ENCODE measurements at regions not wholly inside any gene's neighbourhood (a gene's known extent, or its start where the extent isn't known, plus 50 kb on each side); places are given as distances from the start of the nearest gene placed in this dataset.

GRCh38 chrX:155778844-155779553 lies 102.1 kb upstream of the VAMP7 start:
- no peaks in the 10 kb centered on the region for H3F3A ChIP-seq (ENCODE audit: insufficient read depth, low read length)
- H3K27me3 ChIP-seq (ENCODE audit: insufficient read depth, low read length): no peaks in the 10 kb centered on the region
- H3K9me3 ChIP-seq (ENCODE audit: low read length): no peaks in the 10 kb centered on the region
- H3K4me3 ChIP-seq (ENCODE audit: low read depth, low read length, poor library complexity, severe bottlenecking): no peak overlapping the region
- no peaks in the 10 kb centered on the region for H3K36me3 ChIP-seq (ENCODE audit: insufficient read depth, low read length)
- H3K9ac ChIP-seq (ENCODE audit: low read length): no peak overlapping the region
- H3K79me2 ChIP-seq (ENCODE audit: insufficient read depth, low read length): no peaks in the 10 kb centered on the region
- H3K9me2 ChIP-seq (ENCODE audit: low read depth, low read length): no peaks in the 10 kb centered on the region
- no peaks in the 10 kb centered on the region for H4K20me1 ChIP-seq (ENCODE audit: insufficient read depth, low read length)
- TF ChIP-seq CTCF (IDR thresholded peaks at IDR 0.05; ENCODE audit: low read length) (no peak), EZH2 (IDR thresholded peaks at IDR 0.05; ENCODE audit: borderline replicate concordance, low read length) (no peak)
- no peak overlapping the region for H3K4me2 ChIP-seq (ENCODE audit: low read length)
- H3K27ac ChIP-seq (ENCODE audit: low read depth, low read length, poor library complexity, severe bottlenecking): no peak overlapping the region
- no peak overlapping the region for H2AFZ ChIP-seq (ENCODE audit: low read length)
- no peaks in the 10 kb centered on the region for H3K4me1 ChIP-seq (ENCODE audit: insufficient read depth, low read length, severe bottlenecking)

DNA sequence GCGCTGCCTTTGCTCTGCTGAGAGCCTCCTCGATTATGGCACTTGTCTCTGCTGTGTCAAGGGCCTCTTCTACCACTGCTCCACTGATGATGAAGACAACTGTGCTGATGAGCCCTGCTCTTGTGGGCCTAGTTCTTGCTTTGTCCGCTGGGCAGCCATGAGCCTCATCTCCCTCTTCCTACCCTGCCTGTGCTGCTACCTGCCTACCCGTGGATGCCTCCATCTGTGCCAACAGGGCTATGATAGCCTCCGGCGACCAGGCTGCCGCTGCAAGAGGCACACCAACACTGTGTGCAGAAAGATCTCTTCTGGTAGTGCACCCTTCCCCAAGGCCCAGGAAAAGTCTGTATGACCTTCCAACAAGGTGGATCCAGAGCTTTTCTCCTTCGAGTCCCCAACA lies 106.8 kb upstream of the VAMP7 start:
- H4K20me1 ChIP-seq (ENCODE audit: insufficient read depth, low read length): no peaks in the 10 kb centered on the region
- H3K27me3 ChIP-seq (ENCODE audit: insufficient read depth, low read length): no peaks in the 10 kb centered on the region
- H3K79me2 ChIP-seq (ENCODE audit: insufficient read depth, low read length): no peaks in the 10 kb centered on the region
- TF ChIP-seq CTCF (IDR thresholded peaks at IDR 0.05; ENCODE audit: low read length): no peak
- no peak for TF ChIP-seq EZH2 (IDR thresholded peaks at IDR 0.05; ENCODE audit: borderline replicate concordance, low read length)
- no peak overlapping the region for H3K4me2 ChIP-seq (ENCODE audit: low read length)
- H3K4me1 ChIP-seq (ENCODE audit: insufficient read depth, low read length, severe bottlenecking): no peaks in the 10 kb centered on the region
- H3F3A ChIP-seq (ENCODE audit: insufficient read depth, low read length): no peaks in the 10 kb centered on the region
- no peak overlapping the region for H3K27ac ChIP-seq (ENCODE audit: low read depth, low read length, poor library complexity, severe bottlenecking)
- no peaks in the 10 kb centered on the region for H3K36me3 ChIP-seq (ENCODE audit: insufficient read depth, low read length)
- no peak overlapping the region for H3K4me3 ChIP-seq (ENCODE audit: low read depth, low read length, poor library complexity, severe bottlenecking)
- no peak overlapping the region for H2AFZ ChIP-seq (ENCODE audit: low read length)
- H3K9me3 ChIP-seq (ENCODE audit: low read length): no peaks in the 10 kb centered on the region
- H3K9me2 ChIP-seq (ENCODE audit: low read depth, low read length): no peaks in the 10 kb centered on the region
- H3K9ac ChIP-seq (ENCODE audit: low read length): no peak overlapping the region

DNA sequence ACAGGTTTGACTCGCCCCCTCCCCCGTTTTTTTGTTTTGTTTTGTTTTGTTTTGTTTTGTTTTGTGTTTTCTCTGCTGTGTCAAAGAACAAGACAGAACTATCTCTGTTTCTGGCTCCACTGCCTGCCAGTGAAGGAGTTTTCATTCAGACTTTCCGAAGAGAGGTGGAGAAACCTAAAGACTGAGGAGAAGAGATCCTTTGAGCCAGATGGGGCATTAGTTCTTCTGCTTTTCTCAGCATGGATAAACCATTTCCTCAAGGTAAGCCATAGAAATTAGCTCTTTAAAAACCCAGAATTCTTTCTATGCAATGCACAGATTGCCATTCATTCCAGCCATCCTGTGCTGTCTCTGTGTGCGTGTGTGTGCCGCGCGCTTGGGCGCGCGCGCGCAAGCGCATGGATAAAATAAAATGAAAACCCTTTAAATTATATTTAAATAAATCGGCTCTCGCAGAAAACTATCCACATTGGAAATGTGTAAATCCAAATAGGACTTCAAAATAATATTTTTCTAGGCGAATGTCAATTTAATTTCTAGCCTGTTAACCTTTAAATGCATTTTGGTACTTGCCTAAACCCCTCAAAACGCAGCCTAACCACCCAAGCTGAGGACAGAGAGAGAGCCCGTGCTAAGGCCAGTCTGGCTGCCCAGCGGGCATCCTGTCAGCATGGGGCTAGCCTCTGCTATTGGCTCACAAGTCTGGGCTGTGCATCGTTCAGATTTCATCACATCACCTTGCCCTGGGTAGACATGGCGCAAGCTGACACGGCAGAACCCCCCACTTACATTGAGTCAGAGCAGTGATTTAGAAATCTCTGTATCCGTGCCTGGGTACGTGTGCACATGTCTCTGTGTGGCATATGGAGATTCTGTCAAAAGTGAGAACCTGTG lies 113.0 kb upstream of the VAMP7 start:
- Histone ChIP-seq H3K4me2 (ENCODE audit: low read length) (no peak overlapping the region), H3K4me3 (ENCODE audit: low read depth, low read length, poor library complexity, severe bottlenecking) (no peak overlapping the region), H3K36me3 (ENCODE audit: insufficient read depth, low read length) (no peaks in the 10 kb centered on the region), H3F3A (ENCODE audit: insufficient read depth, low read length) (no peaks in the 10 kb centered on the region), H3K79me2 (ENCODE audit: insufficient read depth, low read length) (no peaks in the 10 kb centered on the region), H3K4me1 (ENCODE audit: insufficient read depth, low read length, severe bottlenecking) (no peaks in the 10 kb centered on the region), H3K9ac (ENCODE audit: low read length) (no peak overlapping the region), H4K20me1 (ENCODE audit: insufficient read depth, low read length) (no peaks in the 10 kb centered on the region), H3K9me3 (ENCODE audit: low read length) (no peaks in the 10 kb centered on the region), H3K9me2 (ENCODE audit: low read depth, low read length) (no peaks in the 10 kb centered on the region), H3K27ac (ENCODE audit: low read depth, low read length, poor library complexity, severe bottlenecking) (no peak overlapping the region), H3K27me3 (ENCODE audit: insufficient read depth, low read length) (no peaks in the 10 kb centered on the region), H2AFZ (ENCODE audit: low read length) (no peak overlapping the region)
- TF ChIP-seq CTCF (IDR thresholded peaks at IDR 0.05; ENCODE audit: low read length): no peak
- TF ChIP-seq EZH2 (IDR thresholded peaks at IDR 0.05; ENCODE audit: borderline replicate concordance, low read length): no peak
